WTC11 (cell line): ENCODE measurements at regions not wholly inside any gene's neighbourhood (a gene's known extent, or its start where the extent isn't known, plus 50 kb on each side); places are given as distances from the start of the nearest gene placed in this dataset.

ENCODE experiments used
- ATAC-seq: fragments of 200-7000 bp; cut with Tn5 transposase; 2 replicates; pipeline ENCODE4 v1.10.0; 2021; ENCODE audit warnings: mild to moderate bottlenecking, moderate library complexity
- CTCF ChIA-PET: fragments of 300-600 bp; sonication (Branson Sonifier 250); formaldehyde crosslinking; loops from one replicate; lab custom pipeline; 2021; ENCODE audit warnings: antibody characterized with exemption; lab: Charles Lee
- POLR2A ChIA-PET: fragments of 350-600 bp; sonication (Branson Sonifier 250); formaldehyde crosslinking; loops from one replicate; lab custom pipeline; 2021; ENCODE audit warnings: antibody characterized with exemption; lab: Charles Lee
- DNase-seq: peaks from one replicate; pipeline ENCODE4 v3.0.0; 2021; ENCODE audit warnings: low spot score
- H3K27ac Mint-ChIP-seq: 2 replicates; pipeline ENCODE4 v1.8.0; 2021; ENCODE audit warnings: mixed read lengths
- H3K27me3 Mint-ChIP-seq: 2 replicates; pipeline ENCODE4 v1.8.0; 2021; ENCODE audit warnings: low read depth, mild to moderate bottlenecking, moderate library complexity, mixed read lengths
- H3K36me3 Mint-ChIP-seq: 2 replicates; pipeline ENCODE4 v1.8.0; 2021; ENCODE audit warnings: mixed read lengths
- H3K4me1 Mint-ChIP-seq: 2 replicates; pipeline ENCODE4 v1.8.0; 2022; ENCODE audit warnings: mixed read lengths
- H3K4me3 Mint-ChIP-seq: 2 replicates; pipeline ENCODE4 v1.8.0; 2021; ENCODE audit warnings: mild to moderate bottlenecking, moderate library complexity, mixed read lengths
- H3K9me3 Mint-ChIP-seq: 2 replicates; pipeline ENCODE4 v1.8.0; 2021; ENCODE audit warnings: mixed read lengths
- AR ChIP-seq: fragments of 250-450 bp; sonication (Bioruptor Pico); IDR thresholded peaks from 2 replicates; pipeline ENCODE4 v1.9.0; 2021; ENCODE audit warnings: mild to moderate bottlenecking
- ATF3 ChIP-seq: sonication (generic); formaldehyde crosslinking; conservative IDR thresholded peaks from 2 replicates; pipeline ENCODE4 v1.8.1; 2022; ENCODE audit warnings: mild to moderate bottlenecking, missing genetic modification reagents
- CREB1 ChIP-seq: sonication (generic); formaldehyde crosslinking; IDR thresholded peaks from 2 replicates; pipeline ENCODE4 v1.8.0; 2023; ENCODE audit warnings: mild to moderate bottlenecking, missing genetic modification reagents
- CREM ChIP-seq: sonication (generic); formaldehyde crosslinking; IDR thresholded peaks from 2 replicates; pipeline ENCODE4 v1.8.1; 2022; ENCODE audit warnings: mild to moderate bottlenecking, missing genetic modification reagents, moderate library complexity
- FOXP1 ChIP-seq: sonication (generic); formaldehyde crosslinking; IDR thresholded peaks from 2 replicates; pipeline ENCODE4 v1.8.0; 2022; ENCODE audit warnings: missing genetic modification reagents, mild to moderate bottlenecking, moderate library complexity, borderline replicate concordance
- HMGA2 ChIP-seq: fragments of 250-450 bp; sonication (Bioruptor Pico); IDR thresholded peaks from 2 replicates; pipeline ENCODE4 v1.4.0; 2021; ENCODE audit warnings: mild to moderate bottlenecking, moderate library complexity
- HMGXB4 ChIP-seq: sonication (generic); formaldehyde crosslinking; IDR thresholded peaks from 2 replicates; pipeline ENCODE4 v1.8.1; 2023; ENCODE audit warnings: mild to moderate bottlenecking, moderate library complexity, missing genetic modification reagents
- JAZF1 ChIP-seq: fragments of 250-450 bp; sonication (Bioruptor Pico); IDR thresholded peaks from 2 replicates; pipeline ENCODE4 v1.9.0; 2021; ENCODE audit warnings: moderate library complexity, mild to moderate bottlenecking, inconsistent platforms
- JUN ChIP-seq: sonication (generic); formaldehyde crosslinking; IDR thresholded peaks from 2 replicates; pipeline ENCODE4 v1.8.0; 2023; ENCODE audit warnings: mild to moderate bottlenecking, missing genetic modification reagents
- KAT7 ChIP-seq: sonication (generic); formaldehyde crosslinking; IDR thresholded peaks from 2 replicates; pipeline ENCODE4 v1.8.1; 2023; ENCODE audit warnings: missing genetic modification reagents, mild to moderate bottlenecking, borderline replicate concordance
- MXD4 ChIP-seq: fragments of 250-450 bp; sonication (Bioruptor Pico); IDR thresholded peaks from 2 replicates; pipeline ENCODE4 v1.8.0; 2021; ENCODE audit warnings: mild to moderate bottlenecking, moderate library complexity, borderline replicate concordance
- OVOL2 ChIP-seq: fragments of 250-450 bp; sonication (Bioruptor Pico); IDR thresholded peaks from 2 replicates; pipeline ENCODE4 v1.9.0; 2021; ENCODE audit warnings: mild to moderate bottlenecking, borderline replicate concordance
- PRDM15 ChIP-seq: sonication (generic); formaldehyde crosslinking; IDR thresholded peaks from 2 replicates; pipeline ENCODE4 v1.8.0; 2022; ENCODE audit warnings: missing genetic modification reagents
- SMAD3 ChIP-seq: sonication (generic); formaldehyde crosslinking; IDR thresholded peaks from 2 replicates; pipeline ENCODE4 v1.8.0; 2022; ENCODE audit warnings: missing genetic modification reagents, mild to moderate bottlenecking, borderline replicate concordance
- TP53 ChIP-seq: sonication (generic); formaldehyde crosslinking; IDR thresholded peaks from 2 replicates; pipeline ENCODE4 v1.8.1; 2023; ENCODE audit warnings: mild to moderate bottlenecking, missing genetic modification reagents
- ZMAT4 ChIP-seq: fragments of 250-450 bp; sonication (Bioruptor Pico); IDR thresholded peaks from 2 replicates; pipeline ENCODE4 v1.9.0; 2021; ENCODE audit warnings: mild to moderate bottlenecking
- ZNF138 ChIP-seq: sonication (generic); formaldehyde crosslinking; conservative IDR thresholded peaks from 2 replicates; pipeline ENCODE4 v1.8.1; 2022; ENCODE audit warnings: mild to moderate bottlenecking, moderate library complexity, missing genetic modification reagents
- ZNF232 ChIP-seq: sonication (generic); formaldehyde crosslinking; IDR thresholded peaks from 2 replicates; pipeline ENCODE4 v1.8.0; 2022; ENCODE audit warnings: mild to moderate bottlenecking, missing genetic modification reagents
- ZNF263 ChIP-seq: sonication (generic); formaldehyde crosslinking; IDR thresholded peaks from 2 replicates; pipeline ENCODE4 v1.8.1; 2022; ENCODE audit warnings: low read depth, mild to moderate bottlenecking, moderate library complexity, missing genetic modification reagents
- ZNF396 ChIP-seq: fragments of 250-450 bp; sonication (Bioruptor Pico); IDR thresholded peaks from 2 replicates; pipeline ENCODE4 v1.8.0; 2021; ENCODE audit warnings: mild to moderate bottlenecking, moderate library complexity, borderline replicate concordance
- TF ChIP-seq, protein P1 (sequence below): sonication (generic); formaldehyde crosslinking; IDR thresholded peaks from 2 replicates; pipeline ENCODE4 v1.8.0; 2023; ENCODE audit warnings: missing genetic modification reagents
- TF ChIP-seq, protein P2 (sequence below): sonication (generic); formaldehyde crosslinking; IDR thresholded peaks from 2 replicates; pipeline ENCODE4 v1.8.1; 2022; ENCODE audit warnings: mild to moderate bottlenecking, missing genetic modification reagents, moderate library complexity, borderline replicate concordance

DNA sequence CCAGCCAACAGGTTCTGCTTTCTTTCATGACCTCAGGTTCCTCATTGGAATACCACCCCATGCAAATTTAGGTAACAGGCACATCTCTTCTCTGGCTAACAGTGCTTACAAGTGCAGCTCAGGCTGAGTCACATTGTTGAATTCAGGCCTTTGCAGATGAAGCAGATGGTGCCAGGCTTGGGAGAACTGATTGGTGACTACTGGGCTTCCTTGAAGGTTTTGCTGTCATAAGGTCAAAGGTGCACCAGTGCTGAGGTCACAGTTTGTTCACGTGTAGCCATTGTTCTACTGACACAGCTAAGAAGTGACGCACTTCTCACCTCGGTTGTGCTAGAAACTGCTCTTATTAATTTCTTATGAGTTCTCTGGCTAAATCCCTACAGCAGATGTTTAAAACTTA is 128.6 kb upstream of the BMPER start:
- no peak for DNase-seq
- H3K4me3 Mint-ChIP-seq: no peak overlapping the region
- CTCF ChIA-PET: interaction anchor here (0.6 to 1.8 kb wide), 4 partner anchors 119 to 676 kb away, joined by 3 to 5 read pairs (median 4); no protein-coding TSS in a partner anchor
- TF ChIP-seq, protein P1, sequence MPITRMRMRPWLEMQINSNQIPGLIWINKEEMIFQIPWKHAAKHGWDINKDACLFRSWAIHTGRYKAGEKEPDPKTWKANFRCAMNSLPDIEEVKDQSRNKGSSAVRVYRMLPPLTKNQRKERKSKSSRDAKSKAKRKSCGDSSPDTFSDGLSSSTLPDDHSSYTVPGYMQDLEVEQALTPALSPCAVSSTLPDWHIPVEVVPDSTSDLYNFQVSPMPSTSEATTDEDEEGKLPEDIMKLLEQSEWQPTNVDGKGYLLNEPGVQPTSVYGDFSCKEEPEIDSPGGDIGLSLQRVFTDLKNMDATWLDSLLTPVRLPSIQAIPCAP (CRISPR knock-in tag): no peak
- TF ChIP-seq ZNF138 (CRISPR knock-in tag): no peak
- no peak for TF ChIP-seq ATF3
- TF ChIP-seq ZNF396: no peak
- TF ChIP-seq KAT7: no peak
- no peak for TF ChIP-seq ZNF263 (CRISPR knock-in tag)
- TF ChIP-seq HMGA2 (CRISPR knock-in tag): no peak
- TF ChIP-seq, protein P2, sequence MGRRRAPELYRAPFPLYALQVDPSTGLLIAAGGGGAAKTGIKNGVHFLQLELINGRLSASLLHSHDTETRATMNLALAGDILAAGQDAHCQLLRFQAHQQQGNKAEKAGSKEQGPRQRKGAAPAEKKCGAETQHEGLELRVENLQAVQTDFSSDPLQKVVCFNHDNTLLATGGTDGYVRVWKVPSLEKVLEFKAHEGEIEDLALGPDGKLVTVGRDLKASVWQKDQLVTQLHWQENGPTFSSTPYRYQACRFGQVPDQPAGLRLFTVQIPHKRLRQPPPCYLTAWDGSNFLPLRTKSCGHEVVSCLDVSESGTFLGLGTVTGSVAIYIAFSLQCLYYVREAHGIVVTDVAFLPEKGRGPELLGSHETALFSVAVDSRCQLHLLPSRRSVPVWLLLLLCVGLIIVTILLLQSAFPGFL (CRISPR knock-in tag): no peak
- no peak for TF ChIP-seq CREM (CRISPR knock-in tag)
- no peak for TF ChIP-seq TP53 (CRISPR knock-in tag)
- TF ChIP-seq OVOL2 (CRISPR knock-in tag): no peak
- TF ChIP-seq FOXP1 (CRISPR knock-in tag): no peak
- TF ChIP-seq JAZF1 (CRISPR knock-in tag): no peak
- no peak for TF ChIP-seq JUN (CRISPR knock-in tag)
- TF ChIP-seq ZMAT4: no peak
- TF ChIP-seq, all 79 proteins: peak for 0
- no peaks in the 10 kb centered on the region for H3K27me3 Mint-ChIP-seq
- H3K9me3 Mint-ChIP-seq: no peaks in the 10 kb centered on the region
- ATAC-seq: no peak
- H3K4me1 Mint-ChIP-seq: peaks cover 14% of the 10 kb centered on the region
- no peak overlapping the region for H3K27ac Mint-ChIP-seq
- peaks cover 8% of the 10 kb centered on the region; the same call in 1 of the 2 replicates for H3K36me3 Mint-ChIP-seq
- POLR2A ChIA-PET: no interaction called here

GRCh38 chr7:33778195-33778594 is 127.1 kb upstream of the BMPER start:
- no peak overlapping the region for H3K4me3 Mint-ChIP-seq
- TF ChIP-seq MXD4 (no peak), CREB1 (no peak), AR (CRISPR knock-in tag) (no peak), PRDM15 (CRISPR knock-in tag) (no peak), HMGXB4 (CRISPR knock-in tag) (no peak), ZNF263 (CRISPR knock-in tag) (no peak), SMAD3 (no peak), ZNF232 (CRISPR knock-in tag) (no peak)
- peaks cover 10% of the 10 kb centered on the region; the same call in 1 of the 2 replicates for H3K36me3 Mint-ChIP-seq
- peaks cover 14% of the 10 kb centered on the region for H3K4me1 Mint-ChIP-seq
- H3K27ac Mint-ChIP-seq: no peak overlapping the region
- no peaks in the 10 kb centered on the region for H3K9me3 Mint-ChIP-seq
- CTCF ChIA-PET: interaction anchor here (0.7 kb wide), 1 partner anchor 30 kb away, joined by 4 read pairs; no protein-coding TSS in a partner anchor
- DNase-seq (no peak), ATAC-seq (no peak)
- POLR2A ChIA-PET: no interaction called here
- no peaks in the 10 kb centered on the region for H3K27me3 Mint-ChIP-seq
